B cell (primary cell): ENCODE measurements at regions not wholly inside any gene's neighbourhood (a gene's known extent, or its start where the extent isn't known, plus 50 kb on each side); places are given as distances from the start of the nearest gene placed in this dataset.

Source experiments
- ATAC-seq: fragments of 200-7000 bp; cut with Tn5 transposase; one replicate; pipeline ENCODE4 v1.10.0; 2021; ENCODE audit warnings: low read depth, mild to moderate bottlenecking, moderate number of reproducible peaks, moderate library complexity
- CTCF ChIA-PET: fragments of 350-600 bp; sonication (Branson Sonifier 250); formaldehyde crosslinking; loops from one replicate; lab custom pipeline; 2021; ENCODE audit warnings: antibody characterized with exemption, inconsistent platforms; lab: Charles Lee
- POLR2A ChIA-PET: fragments of 350-600 bp; sonication (Branson Sonifier 250); formaldehyde crosslinking; loops from one replicate; lab custom pipeline; 2021; ENCODE audit warnings: antibody characterized with exemption; lab: Charles Lee
- DNase-seq: peaks from one replicate; pipeline ENCODE4 v3.0.0; 2013
- H2AFZ ChIP-seq: 2 replicates; pipeline ENCODE4 v1.6.1; 2012; ENCODE audit warnings: mild to moderate bottlenecking, low read depth, low read length; ENCODE audit not compliant: insufficient read depth, poor library complexity, severe bottlenecking
- H3K27ac ChIP-seq, 2 donors: 1 replicate in 1 of 2; 2 replicates in 1 of 2; pipeline ENCODE4 v1.5.1; 2012 to 2013; ENCODE audit warnings: low read length in 2 of 2, mild to moderate bottlenecking in 2 of 2, moderate library complexity in 1 of 2
- H3K27me3 ChIP-seq, 4 experiments: fragments of 200-600 bp in 1 of 4; sonication (generic) in 1 of 4; replicated peaks in 1 of 4; 1 replicate in 2 of 4; 2 replicates in 2 of 4; pipeline versions ENCODE4 v1.6.1 to v1.7.0; 2013 to 2016; ENCODE audit warnings: low read length in 3 of 4, mild to moderate bottlenecking in 2 of 4, mixed read lengths in 1 of 4, moderate library complexity in 1 of 4; ENCODE audit not compliant: insufficient read depth in 4 of 4, control insufficient read depth in 3 of 4; ENCODE audit errors: control extremely low read depth in 1 of 4
- H3K36me3 ChIP-seq, 2 experiments: replicated peaks in 1 of 2; 1 replicate in 1 of 2; 2 replicates in 1 of 2; pipeline versions ENCODE4 v1.6.1 to v1.7.1; 2013; ENCODE audit warnings: low read length in 1 of 2; ENCODE audit not compliant: insufficient read depth in 2 of 2, control insufficient read depth in 1 of 2; ENCODE audit errors: control extremely low read depth in 1 of 2, extremely low read depth in 1 of 2
- H3K4me1 ChIP-seq, 2 donors: fragments of 200-600 bp in 1 of 2; sonication (generic) in 1 of 2; 1 replicate in 1 of 2; 2 replicates in 1 of 2; pipeline versions ENCODE4 v1.5.1 to v1.6.1; 2013 to 2017; ENCODE audit warnings: low read length in 2 of 2; ENCODE audit not compliant: control insufficient read depth in 2 of 2, insufficient read depth in 2 of 2
- H3K4me2 ChIP-seq: replicated peaks from 2 replicates; pipeline ENCODE3; 2012; ENCODE audit warnings: mild to moderate bottlenecking, low read depth, low read length; ENCODE audit not compliant: poor library complexity, severe bottlenecking
- H3K4me3 ChIP-seq, 5 experiments: fragments of 200-600 bp in 1 of 5; sonication (generic) in 1 of 5; 1 replicate in 3 of 5; 2 replicates in 2 of 5; pipeline versions ENCODE4 v1.5.1 to v1.7.0; 2011 to 2016; ENCODE audit warnings: low read length in 4 of 5, mild to moderate bottlenecking in 4 of 5, low read depth in 2 of 5, control low read depth in 1 of 5, moderate library complexity in 1 of 5; ENCODE audit not compliant: insufficient read depth in 1 of 5; ENCODE audit errors: control extremely low read depth in 1 of 5, extremely low read depth in 1 of 5
- H3K79me2 ChIP-seq: fragments of 200-600 bp; sonication (generic); one replicate; pipeline ENCODE4 v1.6.0; 2016; ENCODE audit warnings: low read length; ENCODE audit not compliant: control insufficient read depth, insufficient read depth
- H3K9ac ChIP-seq: fragments of 200-600 bp; sonication (generic); 2 replicates; pipeline ENCODE4 v1.6.1; 2017; ENCODE audit warnings: mild to moderate bottlenecking, low read length, moderate library complexity
- H3K9me3 ChIP-seq, 3 donors: one replicate each; pipeline versions ENCODE4 v1.6.1 to v1.7.1; 2013; ENCODE audit warnings: low read length in 2 of 3; ENCODE audit not compliant: control insufficient read depth in 2 of 3, insufficient read depth in 1 of 3; ENCODE audit errors: control extremely low read depth in 1 of 3
- H4K20me1 ChIP-seq: 2 replicates; pipeline ENCODE4 v1.6.0; 2012; ENCODE audit warnings: mild to moderate bottlenecking, low read length; ENCODE audit not compliant: insufficient read depth, control insufficient read depth, poor library complexity, severe bottlenecking
- H3K27ac Mint-ChIP-seq: one replicate; pipeline ENCODE4 v1.8.0; 2021; ENCODE audit warnings: mixed read lengths
- H3K27me3 Mint-ChIP-seq: one replicate; pipeline ENCODE4 v1.8.0; 2021; ENCODE audit warnings: mixed read lengths
- H3K4me1 Mint-ChIP-seq: one replicate; pipeline ENCODE4 v1.8.0; 2021; ENCODE audit warnings: mixed read lengths
- H3K4me3 Mint-ChIP-seq: one replicate; pipeline ENCODE4 v1.8.0; 2021; ENCODE audit warnings: mixed read lengths
- H3K9me3 Mint-ChIP-seq: one replicate; pipeline ENCODE4 v1.8.0; 2022; ENCODE audit warnings: mixed read lengths; ENCODE audit not compliant: insufficient read depth
- EZH2 ChIP-seq: IDR thresholded peaks from 2 replicates; pipeline ENCODE4 v1.6.1; 2012; ENCODE audit warnings: borderline replicate concordance, low read depth, mild to moderate bottlenecking, moderate library complexity, low read length; ENCODE audit not compliant: insufficient read depth, poor library complexity, severe bottlenecking
- WGBS: methylation state at CpG from one replicate; pipeline ENCODE4 v1.1.5; 2013; ENCODE audit warnings: missing lambda C conversion rate; ENCODE audit not compliant: insufficient coverage; 5-methylcytosine and 5-hydroxymethylcytosine counted together
- intact Hi-C: fragments of 100-400 bp; cut with micrococcal nuclease; formaldehyde crosslinking; loops from one replicate; pipeline ENCODE4 v1.10.0; 2022
- TF ChIP-seq, protein P1 (sequence below): fragments of 200-600 bp; IDR thresholded peaks from one replicate; pipeline ENCODE4 v1.8.0; 2022; ENCODE audit warnings: antibody characterized with exemption, mild to moderate bottlenecking

DNA sequence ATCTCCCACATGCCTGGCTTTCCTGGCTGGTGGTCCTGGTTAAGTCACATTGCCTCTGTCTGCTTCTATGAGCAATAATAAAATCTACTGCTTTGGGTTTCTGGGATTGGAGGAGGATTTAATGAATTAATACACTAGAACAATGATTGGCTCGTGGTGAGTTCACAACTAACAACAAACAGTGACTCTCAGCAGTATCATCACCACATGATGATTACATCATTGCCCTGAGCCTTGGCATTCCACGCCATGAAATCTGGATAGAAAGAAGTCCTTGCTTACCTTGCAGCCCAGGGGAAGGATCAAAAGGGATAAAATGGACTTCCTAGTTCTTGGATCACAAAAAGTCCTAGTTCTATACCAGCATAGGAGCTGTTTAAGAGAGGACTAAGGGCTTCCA, 1069.0 kb downstream of the VRK1 start:
- no peak overlapping the region for H3K27ac Mint-ChIP-seq
- no peak for TF ChIP-seq EZH2
- TF ChIP-seq, protein P1, sequence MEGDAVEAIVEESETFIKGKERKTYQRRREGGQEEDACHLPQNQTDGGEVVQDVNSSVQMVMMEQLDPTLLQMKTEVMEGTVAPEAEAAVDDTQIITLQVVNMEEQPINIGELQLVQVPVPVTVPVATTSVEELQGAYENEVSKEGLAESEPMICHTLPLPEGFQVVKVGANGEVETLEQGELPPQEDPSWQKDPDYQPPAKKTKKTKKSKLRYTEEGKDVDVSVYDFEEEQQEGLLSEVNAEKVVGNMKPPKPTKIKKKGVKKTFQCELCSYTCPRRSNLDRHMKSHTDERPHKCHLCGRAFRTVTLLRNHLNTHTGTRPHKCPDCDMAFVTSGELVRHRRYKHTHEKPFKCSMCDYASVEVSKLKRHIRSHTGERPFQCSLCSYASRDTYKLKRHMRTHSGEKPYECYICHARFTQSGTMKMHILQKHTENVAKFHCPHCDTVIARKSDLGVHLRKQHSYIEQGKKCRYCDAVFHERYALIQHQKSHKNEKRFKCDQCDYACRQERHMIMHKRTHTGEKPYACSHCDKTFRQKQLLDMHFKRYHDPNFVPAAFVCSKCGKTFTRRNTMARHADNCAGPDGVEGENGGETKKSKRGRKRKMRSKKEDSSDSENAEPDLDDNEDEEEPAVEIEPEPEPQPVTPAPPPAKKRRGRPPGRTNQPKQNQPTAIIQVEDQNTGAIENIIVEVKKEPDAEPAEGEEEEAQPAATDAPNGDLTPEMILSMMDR: no peak
- Histone ChIP-seq H3K4me2 (no peak overlapping the region), H3K27ac (no peak overlapping the region), H4K20me1 (no peaks in the 10 kb centered on the region), H3K9ac (no peak overlapping the region), H3K4me3 (no peak overlapping the region), H3K36me3 (no peaks in the 10 kb centered on the region), H3K4me1 (no peaks in the 10 kb centered on the region), H3K9me3 (peaks cover 0 to 10% (median 3%) of the 10 kb centered on the region in 3 donors), H3K79me2 (no peaks in the 10 kb centered on the region), H2AFZ (no peak overlapping the region), H3K27me3 (no peaks in the 10 kb centered on the region)
- POLR2A ChIA-PET: no interaction called here
- H3K27me3 Mint-ChIP-seq: no peaks in the 10 kb centered on the region
- WGBS: no CpG with 5 or more reads among the region's 2 CpGs
- DNase-seq: no peak
- intact Hi-C loops: no loop called here
- no peak for ATAC-seq
- CTCF ChIA-PET: no interaction called here
- H3K4me3 Mint-ChIP-seq: no peak overlapping the region
- peaks cover 3% of the 10 kb centered on the region for H3K9me3 Mint-ChIP-seq
- no peaks in the 10 kb centered on the region for H3K4me1 Mint-ChIP-seq

DNA sequence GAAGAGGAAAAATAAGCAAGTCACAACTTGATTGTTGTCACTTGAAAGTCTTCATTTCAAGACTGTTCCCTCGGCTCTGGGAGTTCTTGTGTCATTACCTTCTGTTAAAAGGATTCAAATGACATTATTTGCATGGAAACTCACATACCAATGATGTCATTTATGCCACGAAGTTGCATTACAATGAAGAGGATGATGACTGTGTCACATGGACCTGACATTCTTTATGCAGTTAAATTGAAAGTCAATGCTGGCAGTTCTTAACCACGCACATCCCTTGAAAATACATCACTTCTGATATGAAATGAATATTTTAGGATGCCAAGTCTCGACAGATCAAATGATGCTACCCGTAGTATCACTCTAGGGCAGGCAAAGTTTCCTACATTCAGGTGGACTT, 1069.5 kb downstream of the VRK1 start:
- Histone ChIP-seq H3K79me2 (no peaks in the 10 kb centered on the region), H3K4me3 (no peak overlapping the region), H3K9ac (no peak overlapping the region), H2AFZ (no peak overlapping the region), H3K9me3 (peaks cover 0 to 10% (median 3%) of the 10 kb centered on the region in 3 donors), H3K27ac (no peak overlapping the region), H3K4me1 (no peaks in the 10 kb centered on the region), H3K4me2 (no peak overlapping the region), H4K20me1 (no peaks in the 10 kb centered on the region), H3K36me3 (no peaks in the 10 kb centered on the region), H3K27me3 (no peaks in the 10 kb centered on the region)
- intact Hi-C loops: no loop called here
- no peak for ATAC-seq
- H3K27ac Mint-ChIP-seq: no peak overlapping the region
- H3K9me3 Mint-ChIP-seq: peaks cover 5% of the 10 kb centered on the region
- POLR2A ChIA-PET: no interaction called here
- WGBS: 88% methylated on average over 4 of the region's 5 CpGs
- TF ChIP-seq EZH2: no peak
- TF ChIP-seq, protein P1: no peak
- no peaks in the 10 kb centered on the region for H3K27me3 Mint-ChIP-seq
- no peak for DNase-seq
- H3K4me3 Mint-ChIP-seq: no peak overlapping the region
- CTCF ChIA-PET: no interaction called here
- H3K4me1 Mint-ChIP-seq: no peaks in the 10 kb centered on the region
